ENCODE measurements at regions not wholly inside any gene's neighbourhood (a gene's known extent, or its start where the extent isn't known, plus 50 kb on each side); places are given as distances from the start of the nearest gene placed in this dataset.
"Not testable (repeated sequence)": the region's sequence is repeated elsewhere in the genome, so short reads cannot be mapped to it uniquely, and the experiment has no call there.

GRCh38 chr6:115570331-115570730 lies 490.4 kb downstream of the FRK start:
- DNase-seq (ENCODE audit: low read depth): peak; percentile 41

- no peak for DNase-seq (ENCODE audit: low read depth)
Measured at GRCh38 chr6:115554060-115554459, 506.6 kb downstream of the FRK start.

- DNase-seq (ENCODE audit: low read depth): no peak
Measured at GRCh38 chr6:115551527-115551926, 509.2 kb downstream of the FRK start.

- no peak for DNase-seq (ENCODE audit: low read depth)
Measured at GRCh38 chr6:115545672-115545986, 515.1 kb downstream of the FRK start.

- DNase-seq (ENCODE audit: low read depth): peak; percentile 19
Measured at GRCh38 chr6:115544765-115545671, 515.7 kb downstream of the FRK start.

GRCh38 chr6:115540077-115540869 lies 520.4 kb downstream of the FRK start:
- no peak for DNase-seq (ENCODE audit: low read depth)

GRCh38 chr6:115539531-115539930 lies 521.2 kb downstream of the FRK start:
- DNase-seq (ENCODE audit: low read depth): no peak

GRCh38 chr6:115524821-115525220 lies 535.9 kb downstream of the FRK start:
- no peak for DNase-seq (ENCODE audit: low read depth)

- DNase-seq (ENCODE audit: low read depth): not testable (repeated sequence)
Measured at GRCh38 chr6:115521747-115522146, 538.9 kb downstream of the FRK start.

- peak; percentile 15 for DNase-seq (ENCODE audit: low read depth)
Measured at GRCh38 chr6:115514656-115515055, 546.0 kb downstream of the FRK start.

GRCh38 chr6:115512923-115513322 lies 547.8 kb downstream of the FRK start:
- DNase-seq (ENCODE audit: low read depth): no peak

- no peak for DNase-seq (ENCODE audit: low read depth)
Measured at GRCh38 chr6:115511771-115512170, 548.9 kb downstream of the FRK start.

GRCh38 chr6:115502432-115502831 lies 558.3 kb downstream of the FRK start:
- not testable (repeated sequence) for DNase-seq (ENCODE audit: low read depth)

GRCh38 chr6:115495184-115495583 lies 565.5 kb downstream of the FRK start:
- DNase-seq (ENCODE audit: low read depth): no peak

- no peak for DNase-seq (ENCODE audit: low read depth)
Measured at GRCh38 chr6:115487331-115487730, 573.4 kb downstream of the FRK start.

- DNase-seq (ENCODE audit: low read depth): no peak
Measured at GRCh38 chr6:115485400-115485799, 575.3 kb downstream of the FRK start.

- not testable (repeated sequence) for DNase-seq (ENCODE audit: low read depth)
Measured at GRCh38 chr6:115480543-115480942, 580.1 kb downstream of the FRK start.

GRCh38 chr6:115474443-115475041 lies 586.1 kb downstream of the FRK start:
- no peak for DNase-seq (ENCODE audit: low read depth)

- DNase-seq (ENCODE audit: low read depth): no peak
Measured at GRCh38 chr6:115468272-115469005, 592.3 kb downstream of the FRK start.

- DNase-seq (ENCODE audit: low read depth): peak; percentile 32
Measured at GRCh38 chr6:115467726-115468125, 593.0 kb downstream of the FRK start.

- no peak for DNase-seq (ENCODE audit: low read depth)
Measured at GRCh38 chr6:115460913-115461312, 599.8 kb downstream of the FRK start.

Measured in HT1080 (cell line).